Progenitor cell of endocrine pancreas (in vitro differentiated cells): ENCODE measurements at regions not wholly inside any gene's neighbourhood (a gene's known extent, or its start where the extent isn't known, plus 50 kb on each side); places are given as distances from the start of the nearest gene placed in this dataset.

Source experiments
- DNase-seq: peaks from one replicate; pipeline ENCODE4 v3.0.0; 2021; ENCODE audit warnings: low spot score; ENCODE audit not compliant: unreplicated experiment
- H3K27ac Mint-ChIP-seq: 2 replicates; pipeline ENCODE4 v1.8.0; 2021; ENCODE audit warnings: mild to moderate bottlenecking, moderate library complexity, mixed read lengths
- H3K27me3 Mint-ChIP-seq: 2 replicates; pipeline ENCODE4 v1.8.0; 2021; ENCODE audit warnings: mixed read lengths
- H3K36me3 Mint-ChIP-seq: 2 replicates; pipeline ENCODE4 v1.8.0; 2022; ENCODE audit warnings: mixed read lengths; ENCODE audit not compliant: insufficient read depth
- H3K4me1 Mint-ChIP-seq: 2 replicates; pipeline ENCODE4 v1.8.0; 2021; ENCODE audit warnings: low read depth, mixed read lengths
- H3K4me3 Mint-ChIP-seq: 2 replicates; pipeline ENCODE4 v1.8.0; 2021; ENCODE audit warnings: low read depth, mild to moderate bottlenecking, moderate library complexity, mixed read lengths
- H3K9me3 Mint-ChIP-seq: 2 replicates; pipeline ENCODE4 v1.8.0; 2021; ENCODE audit warnings: low read depth, mixed read lengths
- CTCF ChIP-seq: fragments of 200-600 bp; sonication (generic); IDR thresholded peaks from one replicate; pipeline ENCODE4 v1.5.0; 2021; ENCODE audit warnings: antibody characterized with exemption, mild to moderate bottlenecking; ENCODE audit not compliant: unreplicated experiment

GRCh38 chr2:8627692-8628085 is 54.2 kb upstream of the ID2 start:
- Mint-ChIP-seq H3K27ac (peak overlapping the region; percentile 71), H3K4me3 (no peak overlapping the region), H3K9me3 (no peaks in the 10 kb centered on the region), H3K4me1 (peaks cover 73% of the 10 kb centered on the region), H3K27me3 (no peaks in the 10 kb centered on the region), H3K36me3 (no peaks in the 10 kb centered on the region)
- DNase-seq = no peak
- no peak for TF ChIP-seq CTCF

- Mint-ChIP-seq H3K4me1 (peaks cover 71% of the 10 kb centered on the region), H3K4me3 (no peak overlapping the region), H3K27me3 (no peaks in the 10 kb centered on the region), H3K27ac (no peak overlapping the region), H3K36me3 (no peaks in the 10 kb centered on the region), H3K9me3 (no peaks in the 10 kb centered on the region)
- no peak for DNase-seq
- TF ChIP-seq CTCF = no peak
Measured at GRCh38 chr2:8628179-8628865, 53.5 kb upstream of the ID2 start.

- Mint-ChIP-seq H3K27me3 (no peaks in the 10 kb centered on the region), H3K4me3 (no peak overlapping the region), H3K27ac (no peak overlapping the region), H3K4me1 (peaks cover 71% of the 10 kb centered on the region), H3K36me3 (no peaks in the 10 kb centered on the region), H3K9me3 (no peaks in the 10 kb centered on the region)
- no peak for TF ChIP-seq CTCF
- no peak for DNase-seq
Measured at GRCh38 chr2:8628866-8629209, 53.0 kb upstream of the ID2 start.

- no peaks in the 10 kb centered on the region for H3K27me3 Mint-ChIP-seq
- H3K9me3 Mint-ChIP-seq = no peaks in the 10 kb centered on the region
- no peak overlapping the region for H3K27ac Mint-ChIP-seq
- no peak overlapping the region for H3K4me3 Mint-ChIP-seq
- peaks cover 71% of the 10 kb centered on the region for H3K4me1 Mint-ChIP-seq
- no peak for DNase-seq
- TF ChIP-seq CTCF = no peak
- H3K36me3 Mint-ChIP-seq = no peaks in the 10 kb centered on the region
Measured at GRCh38 chr2:8629402-8629801, 52.5 kb upstream of the ID2 start.

GRCh38 chr2:8630676-8631464 is 51.0 kb upstream of the ID2 start:
- Mint-ChIP-seq H3K36me3 (no peaks in the 10 kb centered on the region), H3K9me3 (no peaks in the 10 kb centered on the region), H3K4me3 (no peak overlapping the region), H3K27ac (peak overlapping the region; percentile 25), H3K27me3 (no peaks in the 10 kb centered on the region), H3K4me1 (peaks cover 63% of the 10 kb centered on the region)
- DNase-seq = no peak
- TF ChIP-seq CTCF = no peak
